ENCODE measurements at regions not wholly inside any gene's neighbourhood (a gene's known extent, or its start where the extent isn't known, plus 50 kb on each side); places are given as distances from the start of the nearest gene placed in this dataset.

GRCh38 chr3:44033123-44033522 is 208.6 kb upstream of the TOPAZ1 start:
- TF ChIP-seq EZH2 (IDR thresholded peaks at IDR 0.05; ENCODE audit: insufficient read depth, poor library complexity, severe bottlenecking) (no peak), EZH2phosphoT487 (IDR thresholded peaks at IDR 0.05; ENCODE audit: insufficient read depth, low read depth) (no peak)

Data from GM23248 (cell line).